Stimulated activated effector memory CD8-positive, alpha-beta T cell treated with anti-CD3 and anti-CD28 coated beads, Interleukin-12 subunit alpha, Interleukin-12 subunit beta, amount 100 ng/mL, for 72 hours (primary cell): ENCODE measurements at regions not wholly inside any gene's neighbourhood (a gene's known extent, or its start where the extent isn't known, plus 50 kb on each side); places are given as distances from the start of the nearest gene placed in this dataset.

Experiments used
- ATAC-seq: fragments of 150-1000 bp; cut with Tn5 transposase; 2 replicates; pipeline ENCODE4 v1.10.0; 2021
- DNase-seq, 2 donors: peaks; one replicate each; pipeline ENCODE4 v3.0.0; 2021 to 2022; ENCODE audit warnings: low spot score in 2 of 2
- H3K27ac Mint-ChIP-seq: one replicate; pipeline ENCODE4 v1.8.0; 2022; ENCODE audit warnings: mild to moderate bottlenecking, mixed read lengths
- H3K36me3 Mint-ChIP-seq: one replicate; pipeline ENCODE4 v1.8.0; 2022; ENCODE audit warnings: mild to moderate bottlenecking, mixed read lengths
- H3K4me1 Mint-ChIP-seq: one replicate; pipeline ENCODE4 v1.8.0; 2022; ENCODE audit warnings: mixed read lengths
- H3K4me3 Mint-ChIP-seq: one replicate; pipeline ENCODE4 v1.8.0; 2022; ENCODE audit warnings: mild to moderate bottlenecking, mixed read lengths
- H3K9me3 Mint-ChIP-seq: one replicate; pipeline ENCODE4 v1.8.0; 2022; ENCODE audit warnings: mixed read lengths

DNA sequence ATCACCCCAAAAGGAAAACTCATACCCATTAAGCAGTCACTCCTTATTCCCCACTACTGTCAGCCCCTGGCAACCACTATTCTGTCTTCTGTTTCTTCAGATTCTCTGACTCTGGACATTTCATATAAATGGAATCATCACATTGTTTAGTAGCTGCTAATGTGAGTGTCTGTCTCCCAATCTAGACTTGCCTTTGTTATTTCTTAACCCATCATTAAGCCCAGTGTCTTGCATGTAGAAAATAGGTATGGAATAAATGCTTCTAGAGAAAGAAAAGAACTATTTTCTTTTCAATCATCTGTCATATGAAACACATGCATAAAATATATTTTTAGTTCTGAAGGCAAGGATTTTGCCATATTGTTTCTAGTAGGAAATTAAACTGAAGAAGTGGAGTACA, 610.0 kb downstream of the PLPP3 start:
- Mint-ChIP-seq H3K27ac (no peak overlapping the region), H3K9me3 (peaks cover 9% of the 10 kb centered on the region), H3K4me3 (no peak overlapping the region), H3K4me1 (no peaks in the 10 kb centered on the region), H3K36me3 (no peaks in the 10 kb centered on the region)
- ATAC-seq, result no peak
- DNase-seq, result no peak

GRCh38 chr1:55968661-55969060, 610.7 kb downstream of the PLPP3 start:
- no peak for DNase-seq
- no peaks in the 10 kb centered on the region for H3K4me1 Mint-ChIP-seq
- no peak for ATAC-seq

DNA sequence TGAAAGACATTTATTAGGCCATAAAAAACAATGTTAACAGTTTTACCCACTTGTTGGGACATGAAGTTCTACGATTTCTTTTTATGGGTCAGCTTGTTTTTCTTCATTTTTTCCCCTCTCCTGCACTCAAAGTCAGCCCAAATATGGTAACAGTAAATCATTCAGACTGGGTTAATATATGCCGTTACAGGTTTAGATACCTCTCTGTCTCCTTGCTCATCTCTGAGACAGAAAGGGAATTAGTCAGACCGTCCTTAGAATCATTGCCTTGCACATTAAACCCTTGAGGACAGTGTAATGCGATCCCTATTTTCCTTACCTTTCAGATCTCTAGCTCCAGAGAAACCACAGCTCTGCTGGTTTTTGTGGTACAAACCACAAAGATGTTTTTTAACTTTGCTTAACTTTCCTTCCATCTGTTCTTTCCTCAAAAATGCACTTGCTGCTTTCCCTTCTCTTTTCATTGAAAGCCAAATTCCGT, 613.3 kb downstream of the PLPP3 start:
- no peak for ATAC-seq
- Mint-ChIP-seq H3K4me3 (no peak overlapping the region), H3K4me1 (no peaks in the 10 kb centered on the region), H3K9me3 (peaks cover 9% of the 10 kb centered on the region), H3K27ac (no peak overlapping the region), H3K36me3 (no peaks in the 10 kb centered on the region)
- no peak for DNase-seq

More at GRCh38 chr1:55968661-55969060, 610.7 kb downstream of the PLPP3 start:
- Mint-ChIP-seq H3K4me3 (no peak overlapping the region), H3K9me3 (peaks cover 9% of the 10 kb centered on the region), H3K27ac (no peak overlapping the region), H3K36me3 (no peaks in the 10 kb centered on the region)

GRCh38 chr1:55962472-55962871, 616.9 kb downstream of the PLPP3 start:
- H3K36me3 Mint-ChIP-seq, result no peaks in the 10 kb centered on the region
- H3K4me1 Mint-ChIP-seq, result no peaks in the 10 kb centered on the region
- ATAC-seq, result no peak
- H3K9me3 Mint-ChIP-seq, result peaks cover 3% of the 10 kb centered on the region
- no peak overlapping the region for H3K27ac Mint-ChIP-seq
- H3K4me3 Mint-ChIP-seq, result no peak overlapping the region
- DNase-seq, result no peak

DNA sequence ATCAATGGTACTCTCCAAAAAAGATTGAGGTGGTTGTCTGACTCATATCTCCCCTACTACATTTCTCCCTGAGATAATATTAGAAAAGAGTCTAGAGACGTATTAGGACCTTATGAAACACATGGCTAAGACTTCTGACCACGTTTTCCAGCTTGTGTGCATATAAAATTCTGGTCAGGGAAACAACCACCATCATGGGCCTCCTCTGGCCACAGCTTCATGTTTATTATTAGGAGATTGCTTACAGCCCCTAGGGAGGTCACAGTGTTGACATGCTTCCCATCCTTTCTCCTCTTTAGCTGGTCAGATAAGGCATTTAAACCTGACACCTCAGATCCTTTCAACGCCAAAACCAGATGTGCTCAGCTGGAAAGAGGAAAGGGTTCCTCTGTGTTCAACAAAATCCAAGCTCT, 620.2 kb downstream of the PLPP3 start:
- peaks cover 5% of the 10 kb centered on the region for H3K9me3 Mint-ChIP-seq
- no peaks in the 10 kb centered on the region for H3K36me3 Mint-ChIP-seq
- DNase-seq (no peak), ATAC-seq (no peak)
- no peaks in the 10 kb centered on the region for H3K4me1 Mint-ChIP-seq
- no peak overlapping the region for H3K27ac Mint-ChIP-seq
- H3K4me3 Mint-ChIP-seq, result no peak overlapping the region

DNA sequence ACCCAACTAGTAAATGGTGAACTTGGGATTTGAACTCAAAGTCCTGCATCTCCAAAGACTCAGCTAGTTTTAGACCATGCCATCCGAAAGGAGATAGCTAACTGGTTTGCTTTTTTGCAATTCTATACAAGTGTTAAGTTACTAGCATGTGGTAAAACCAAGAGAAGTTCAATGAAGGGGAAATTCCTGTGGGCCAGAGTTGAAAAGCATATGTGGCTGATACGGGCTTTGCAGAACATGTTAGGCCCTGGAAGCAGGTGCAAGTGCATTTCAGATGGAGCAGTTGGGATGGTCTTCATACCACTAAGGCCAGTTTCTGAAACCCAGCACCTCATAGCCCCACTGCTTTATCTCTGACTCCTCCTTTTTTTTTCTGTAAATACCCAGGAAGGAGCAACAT, 620.9 kb downstream of the PLPP3 start:
- H3K9me3 Mint-ChIP-seq, result peaks cover 5% of the 10 kb centered on the region
- no peak overlapping the region for H3K27ac Mint-ChIP-seq
- H3K4me1 Mint-ChIP-seq, result no peaks in the 10 kb centered on the region
- no peak for DNase-seq
- no peak for ATAC-seq
- no peak overlapping the region for H3K4me3 Mint-ChIP-seq
- H3K36me3 Mint-ChIP-seq, result no peaks in the 10 kb centered on the region

DNA sequence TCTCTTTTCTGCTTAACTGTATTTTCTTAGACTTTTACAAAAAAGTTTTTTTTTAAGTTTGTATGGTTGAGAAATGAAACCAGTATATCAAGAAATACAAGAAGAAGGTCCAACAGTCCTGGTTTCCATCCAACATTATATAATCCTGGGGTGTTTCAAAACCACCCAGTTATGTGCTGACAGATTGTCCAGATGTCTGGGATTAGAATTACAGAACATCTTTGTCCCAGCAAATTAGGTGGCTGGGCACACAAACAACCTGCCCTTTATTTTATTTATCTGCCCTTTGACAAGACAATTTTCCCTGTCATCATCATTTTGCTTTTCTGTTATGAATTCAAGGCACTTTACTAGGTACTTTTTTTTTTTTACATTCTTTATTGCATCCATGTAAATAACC, 622.1 kb downstream of the PLPP3 start:
- no peak overlapping the region for H3K4me3 Mint-ChIP-seq
- no peaks in the 10 kb centered on the region for H3K36me3 Mint-ChIP-seq
- ATAC-seq, result no peak
- H3K4me1 Mint-ChIP-seq, result no peaks in the 10 kb centered on the region
- peaks cover 2% of the 10 kb centered on the region for H3K9me3 Mint-ChIP-seq
- no peak overlapping the region for H3K27ac Mint-ChIP-seq
- DNase-seq, result no peak

DNA sequence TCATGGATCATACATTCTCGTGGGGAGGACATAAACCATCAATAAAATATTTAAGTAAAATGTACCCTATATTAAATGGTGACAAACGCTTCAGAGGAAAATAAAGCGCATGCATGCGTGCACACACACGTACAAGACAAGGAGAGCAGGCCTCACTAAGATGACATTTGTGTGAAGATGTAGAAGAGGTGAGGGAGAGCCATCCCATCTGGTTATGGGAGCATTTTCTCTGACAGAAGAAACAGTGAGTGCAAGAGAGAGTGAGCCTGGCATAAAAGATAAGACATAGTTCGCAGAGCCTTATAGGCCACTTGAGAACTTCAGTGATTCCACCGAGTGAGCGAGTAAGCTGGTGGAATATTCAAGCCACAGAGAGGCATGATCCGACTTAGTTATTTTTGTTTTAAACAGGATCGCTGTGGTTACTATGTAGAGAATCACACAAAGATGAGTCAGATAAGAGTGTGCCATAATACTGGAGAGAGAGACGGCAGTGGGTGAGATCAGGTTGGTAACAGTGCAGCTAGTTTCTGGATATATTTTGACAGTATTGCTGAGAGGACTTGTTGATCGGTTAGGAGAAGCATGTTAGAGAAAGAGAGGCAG, 624.2 kb downstream of the PLPP3 start:
- DNase-seq (no peak), ATAC-seq (no peak)
- Mint-ChIP-seq H3K4me3 (no peak overlapping the region), H3K36me3 (no peaks in the 10 kb centered on the region), H3K27ac (no peak overlapping the region), H3K9me3 (peaks cover 2% of the 10 kb centered on the region), H3K4me1 (no peaks in the 10 kb centered on the region)

GRCh38 chr1:55951291-55951690, 628.1 kb downstream of the PLPP3 start:
- Mint-ChIP-seq H3K4me1 (no peaks in the 10 kb centered on the region), H3K36me3 (no peaks in the 10 kb centered on the region), H3K27ac (no peak overlapping the region), H3K4me3 (no peak overlapping the region), H3K9me3 (peaks cover 2% of the 10 kb centered on the region)
- no peak for DNase-seq
- no peak for ATAC-seq

DNA sequence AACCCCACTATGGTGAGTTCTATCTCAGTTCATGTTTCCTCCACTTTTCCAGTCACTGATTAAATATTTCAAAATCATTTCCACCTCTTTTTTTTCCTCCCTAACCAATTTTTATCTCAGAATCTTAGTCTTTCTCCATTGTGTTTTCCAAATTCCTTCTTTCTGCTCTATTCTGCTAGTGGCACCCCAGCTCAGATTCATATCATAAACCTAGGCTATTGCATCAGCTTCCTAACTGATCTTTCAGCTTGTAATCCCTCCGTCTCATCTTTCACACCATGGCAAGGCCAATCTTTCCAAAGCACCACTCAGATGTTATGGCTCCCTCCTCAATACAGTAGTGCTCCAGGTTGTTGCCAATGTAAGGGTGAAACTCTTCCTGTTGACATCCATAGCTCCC, 631.9 kb downstream of the PLPP3 start:
- no peaks in the 10 kb centered on the region for H3K36me3 Mint-ChIP-seq
- no peak overlapping the region for H3K27ac Mint-ChIP-seq

DNA sequence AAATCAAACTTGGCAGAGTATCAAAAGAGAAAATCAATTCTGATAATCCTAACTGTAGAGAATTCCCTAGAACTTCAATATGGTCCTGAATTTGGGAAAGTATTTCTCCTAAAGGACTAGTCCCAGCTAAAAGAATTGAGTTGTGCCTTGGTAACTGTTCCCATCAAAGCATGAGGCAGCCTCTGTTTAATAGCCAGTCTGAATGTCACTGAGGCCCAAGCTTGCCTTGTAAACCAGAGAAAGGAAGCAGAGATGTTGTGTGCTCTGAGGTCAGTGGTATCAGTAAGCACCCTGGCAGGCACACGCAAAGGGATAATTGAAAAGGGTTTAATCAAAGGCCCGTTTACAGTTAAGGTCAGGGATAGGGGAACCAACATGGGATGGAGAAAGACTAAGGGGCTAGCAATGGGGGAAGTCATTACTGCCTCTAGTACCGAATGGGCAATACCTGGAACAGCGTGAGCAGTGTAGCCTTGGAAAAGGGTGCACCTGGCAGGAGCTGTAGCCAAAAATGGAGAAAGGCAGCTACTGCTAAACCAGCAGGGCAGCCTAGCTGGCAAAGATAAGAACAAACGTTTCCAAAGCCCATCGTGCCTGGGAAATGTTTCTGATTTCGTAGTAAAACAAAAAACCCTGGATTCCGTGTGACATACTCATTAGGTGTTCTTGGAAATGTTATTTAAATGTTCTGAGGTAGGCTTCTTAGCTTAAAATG, 635.5 kb downstream of the PLPP3 start:
- DNase-seq (no peak), ATAC-seq (no peak)
- no peaks in the 10 kb centered on the region for H3K36me3 Mint-ChIP-seq
- H3K4me1 Mint-ChIP-seq, result no peaks in the 10 kb centered on the region
- H3K9me3 Mint-ChIP-seq, result no peaks in the 10 kb centered on the region
- H3K4me3 Mint-ChIP-seq, result no peak overlapping the region
- no peak overlapping the region for H3K27ac Mint-ChIP-seq

More for the DNA sequence above, 631.9 kb downstream of the PLPP3 start:
- H3K9me3 Mint-ChIP-seq, result no peaks in the 10 kb centered on the region
- DNase-seq (no peak), ATAC-seq (no peak)
- no peaks in the 10 kb centered on the region for H3K4me1 Mint-ChIP-seq
- no peak overlapping the region for H3K4me3 Mint-ChIP-seq

GRCh38 chr1:55943012-55943411, 636.4 kb downstream of the PLPP3 start:
- Mint-ChIP-seq H3K4me3 (no peak overlapping the region), H3K4me1 (no peaks in the 10 kb centered on the region), H3K36me3 (no peaks in the 10 kb centered on the region), H3K9me3 (no peaks in the 10 kb centered on the region), H3K27ac (no peak overlapping the region)
- ATAC-seq (no peak), DNase-seq (no peak)

GRCh38 chr1:55939866-55940265, 639.5 kb downstream of the PLPP3 start:
- ATAC-seq, result no peak
- no peaks in the 10 kb centered on the region for H3K9me3 Mint-ChIP-seq
- H3K4me3 Mint-ChIP-seq, result no peak overlapping the region
- no peaks in the 10 kb centered on the region for H3K36me3 Mint-ChIP-seq
- no peaks in the 10 kb centered on the region for H3K4me1 Mint-ChIP-seq
- DNase-seq, result no peak
- H3K27ac Mint-ChIP-seq, result no peak overlapping the region

DNA sequence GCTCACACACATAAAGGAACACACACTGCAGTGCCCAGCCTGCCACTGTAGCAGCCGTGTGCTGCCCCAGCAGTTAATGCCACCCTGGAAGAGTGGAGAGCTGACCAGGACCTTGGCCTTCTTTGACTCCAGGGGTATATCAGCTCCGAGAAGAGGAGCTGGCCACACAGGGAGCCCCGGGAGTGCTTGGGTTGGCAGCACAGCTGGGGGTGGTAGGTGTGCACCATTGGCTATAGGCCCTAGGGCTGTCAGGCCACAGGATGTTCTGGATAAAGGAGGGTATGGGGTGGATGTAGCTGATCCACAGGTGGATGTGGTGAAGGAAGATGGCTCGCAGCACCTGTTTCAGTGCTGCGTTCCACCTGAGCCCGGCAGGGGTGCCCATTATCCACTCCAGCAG, 640.5 kb downstream of the PLPP3 start:
- Mint-ChIP-seq H3K4me3 (no peak overlapping the region), H3K4me1 (no peaks in the 10 kb centered on the region), H3K9me3 (peaks cover 3% of the 10 kb centered on the region), H3K36me3 (no peaks in the 10 kb centered on the region), H3K27ac (no peak overlapping the region)
- no peak for DNase-seq
- ATAC-seq, result peak; percentile 47

DNA sequence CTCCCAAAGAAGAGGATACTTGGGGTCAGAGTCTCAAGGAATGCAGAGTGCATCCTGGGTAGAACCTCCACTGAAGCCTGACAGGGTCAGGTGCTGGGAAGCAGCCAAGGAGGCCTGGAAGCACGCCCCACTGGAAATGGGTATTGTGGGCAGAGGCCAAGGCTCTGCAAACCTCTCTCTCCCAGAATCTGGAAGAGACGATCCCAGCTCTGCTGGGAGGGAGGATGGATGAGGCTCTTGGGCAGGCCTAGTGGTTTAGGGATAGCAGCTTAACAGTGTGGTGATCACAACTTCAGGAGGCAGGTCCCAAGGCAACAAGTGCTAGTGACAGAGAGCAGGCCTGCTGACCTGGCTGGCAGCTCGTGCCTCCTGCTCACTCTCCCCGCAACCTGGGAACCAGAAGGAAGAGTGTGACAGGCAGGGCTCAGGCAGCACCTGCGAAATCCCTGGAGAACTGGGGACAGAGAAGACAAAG, 641.0 kb downstream of the PLPP3 start:
- no peak overlapping the region for H3K27ac Mint-ChIP-seq
- no peak for ATAC-seq
- H3K36me3 Mint-ChIP-seq, result no peaks in the 10 kb centered on the region

GRCh38 chr1:55937840-55938375, 641.5 kb downstream of the PLPP3 start:
- DNase-seq, result no peak
- H3K4me3 Mint-ChIP-seq, result no peak overlapping the region
- no peaks in the 10 kb centered on the region for H3K4me1 Mint-ChIP-seq
- H3K27ac Mint-ChIP-seq, result no peak overlapping the region
- H3K9me3 Mint-ChIP-seq, result peaks cover 3% of the 10 kb centered on the region
- ATAC-seq, result no peak
- no peaks in the 10 kb centered on the region for H3K36me3 Mint-ChIP-seq

More for the DNA sequence above, 641.0 kb downstream of the PLPP3 start:
- no peaks in the 10 kb centered on the region for H3K4me1 Mint-ChIP-seq
- no peak for DNase-seq
- H3K9me3 Mint-ChIP-seq, result peaks cover 3% of the 10 kb centered on the region
- no peak overlapping the region for H3K4me3 Mint-ChIP-seq
